ENCODE measurements at regions not wholly inside any gene's neighbourhood (a gene's known extent, or its start where the extent isn't known, plus 50 kb on each side); places are given as distances from the start of the nearest gene placed in this dataset.

- no peak overlapping the region for H3K4me3 Mint-ChIP-seq
- DNase-seq, result no peak
- no peak overlapping the region for H3K27ac Mint-ChIP-seq
- no peaks in the 10 kb centered on the region for H3K4me1 Mint-ChIP-seq (ENCODE audit: low read depth)
- H3K9me3 Mint-ChIP-seq, result peaks cover 4% of the 10 kb centered on the region
- intact Hi-C loops (cut with micrococcal nuclease), result no loop called here
- CTCF ChIA-PET, result no interaction called here
- H3K27me3 Mint-ChIP-seq (ENCODE audit: low read depth), result no peaks in the 10 kb centered on the region
- H3K36me3 Mint-ChIP-seq (ENCODE audit: low read depth), result no peaks in the 10 kb centered on the region
These were observed 395.7 kb downstream of the BRINP2 start for GRCh38 chr1:177566495-177566894.

DNA sequence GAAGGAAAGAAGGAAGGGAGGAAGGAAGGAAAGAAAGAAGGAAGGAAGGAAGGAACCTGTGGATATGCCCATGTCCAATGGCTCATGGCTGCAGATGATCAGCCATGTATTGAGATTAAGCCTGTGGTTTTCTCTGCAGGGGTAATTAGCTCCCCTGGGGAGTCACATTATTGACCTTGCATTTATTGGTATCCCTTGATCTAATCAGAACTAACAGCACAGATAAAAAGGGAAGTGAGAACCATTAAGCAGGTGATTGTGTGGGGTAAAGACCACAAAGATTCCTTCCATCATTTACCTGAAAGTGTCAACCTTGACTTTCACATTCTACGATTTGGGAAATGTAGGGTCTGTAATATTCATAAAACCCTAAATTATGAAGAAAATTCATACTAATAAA lies 390.7 kb downstream of the BRINP2 start:
- Mint-ChIP-seq H3K27me3 (ENCODE audit: low read depth) (no peaks in the 10 kb centered on the region), H3K36me3 (ENCODE audit: low read depth) (no peaks in the 10 kb centered on the region), H3K9me3 (peaks cover 12% of the 10 kb centered on the region), H3K4me3 (no peak overlapping the region), H3K27ac (no peak overlapping the region), H3K4me1 (ENCODE audit: low read depth) (no peaks in the 10 kb centered on the region)
- intact Hi-C loops (cut with micrococcal nuclease), result no loop called here
- DNase-seq, result no peak
- CTCF ChIA-PET, result no interaction called here

DNA sequence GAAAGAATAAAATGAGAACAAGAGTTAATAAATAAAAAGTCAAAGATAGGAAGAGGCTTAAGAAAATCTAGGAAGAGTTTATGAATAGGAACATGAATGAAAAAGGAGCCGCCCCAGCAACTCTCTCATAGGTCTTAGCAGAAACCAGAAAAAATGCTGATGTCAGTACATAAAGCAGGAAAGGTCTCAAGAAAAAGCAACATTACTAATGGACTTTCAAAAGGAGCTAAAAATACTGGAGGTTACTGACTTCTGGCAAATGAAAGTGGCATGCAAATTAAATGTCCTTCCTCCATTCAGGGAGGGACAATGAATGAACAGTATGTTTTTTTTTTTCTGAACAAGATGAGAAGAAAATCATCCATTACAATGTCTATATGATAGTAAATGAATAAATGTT lies 387.6 kb downstream of the BRINP2 start:
- H3K9me3 Mint-ChIP-seq, result peaks cover 21% of the 10 kb centered on the region
- intact Hi-C loops (cut with micrococcal nuclease), result no loop called here
- H3K36me3 Mint-ChIP-seq (ENCODE audit: low read depth), result no peaks in the 10 kb centered on the region
- no peaks in the 10 kb centered on the region for H3K4me1 Mint-ChIP-seq (ENCODE audit: low read depth)
- H3K27me3 Mint-ChIP-seq (ENCODE audit: low read depth), result no peaks in the 10 kb centered on the region
- DNase-seq, result no peak
- CTCF ChIA-PET, result no interaction called here
- H3K4me3 Mint-ChIP-seq, result no peak overlapping the region
- H3K27ac Mint-ChIP-seq, result no peak overlapping the region

DNA sequence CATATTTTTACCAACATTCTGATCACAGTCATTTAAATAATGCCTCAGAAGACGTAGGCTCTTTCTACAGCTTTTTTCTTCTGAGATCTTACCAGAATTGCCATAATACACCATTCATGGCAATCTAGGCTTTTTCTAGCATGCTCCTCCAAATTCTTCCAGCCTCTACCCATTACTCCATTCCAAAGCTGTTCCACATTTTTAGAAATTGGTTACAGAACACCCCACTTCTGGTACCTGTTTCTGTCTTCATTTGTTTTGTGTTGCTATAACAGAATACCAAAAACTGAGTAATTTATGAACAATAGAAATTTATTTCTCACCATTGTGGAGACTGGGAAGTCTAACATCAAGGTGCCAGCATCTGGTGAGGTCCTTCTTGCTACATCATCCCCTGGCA lies 385.4 kb downstream of the BRINP2 start:
- no peaks in the 10 kb centered on the region for H3K4me1 Mint-ChIP-seq (ENCODE audit: low read depth)
- DNase-seq, result no peak
- CTCF ChIA-PET, result interaction anchor here (0.6 kb wide), 1 partner anchor 342 kb away, joined by 5 read pairs; no protein-coding TSS in a partner anchor
- H3K36me3 Mint-ChIP-seq (ENCODE audit: low read depth), result no peaks in the 10 kb centered on the region
- H3K27me3 Mint-ChIP-seq (ENCODE audit: low read depth), result no peaks in the 10 kb centered on the region
- peaks cover 19% of the 10 kb centered on the region for H3K9me3 Mint-ChIP-seq
- no peak overlapping the region for H3K27ac Mint-ChIP-seq
- intact Hi-C loops (cut with micrococcal nuclease), result no loop called here
- H3K4me3 Mint-ChIP-seq, result no peak overlapping the region

DNA sequence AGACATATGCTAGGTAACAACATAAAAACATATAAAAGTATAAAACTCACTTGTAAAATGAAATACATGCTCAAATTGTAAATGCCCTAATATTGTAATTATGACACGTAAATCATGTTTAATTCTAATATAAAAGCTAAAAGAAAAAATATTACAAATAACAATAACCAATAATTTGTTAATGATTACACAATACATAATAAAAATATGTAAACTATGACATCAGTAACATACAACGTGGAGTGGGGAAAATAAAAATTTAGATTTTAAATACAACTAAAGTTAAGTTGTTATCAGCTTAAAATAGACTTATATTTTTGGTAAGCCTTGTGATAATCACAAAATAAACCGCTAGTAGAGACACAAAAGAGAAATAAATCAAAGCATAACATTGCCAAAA lies 376.4 kb downstream of the BRINP2 start:
- Mint-ChIP-seq H3K36me3 (ENCODE audit: low read depth) (no peaks in the 10 kb centered on the region), H3K27ac (no peak overlapping the region), H3K4me3 (no peak overlapping the region), H3K4me1 (ENCODE audit: low read depth) (no peaks in the 10 kb centered on the region), H3K9me3 (peaks cover 5% of the 10 kb centered on the region), H3K27me3 (ENCODE audit: low read depth) (no peaks in the 10 kb centered on the region)
- intact Hi-C loops (cut with micrococcal nuclease), result no loop called here
- CTCF ChIA-PET, result no interaction called here
- no peak for DNase-seq

GRCh38 chr1:177546346-177546745 lies 375.6 kb downstream of the BRINP2 start:
- DNase-seq, result no peak
- CTCF ChIA-PET, result interaction anchor here (0.6 kb wide), 1 partner anchor 1062 kb away, joined by 4 read pairs; no protein-coding TSS in a partner anchor
- no peak overlapping the region for H3K4me3 Mint-ChIP-seq
- H3K27ac Mint-ChIP-seq, result no peak overlapping the region
- H3K36me3 Mint-ChIP-seq (ENCODE audit: low read depth), result no peaks in the 10 kb centered on the region
- H3K9me3 Mint-ChIP-seq, result peaks cover 5% of the 10 kb centered on the region
- H3K4me1 Mint-ChIP-seq (ENCODE audit: low read depth), result no peaks in the 10 kb centered on the region
- H3K27me3 Mint-ChIP-seq (ENCODE audit: low read depth), result no peaks in the 10 kb centered on the region
- intact Hi-C loops (cut with micrococcal nuclease), result no loop called here

GRCh38 chr1:177526201-177526600 lies 355.4 kb downstream of the BRINP2 start:
- Mint-ChIP-seq H3K4me1 (ENCODE audit: low read depth) (no peaks in the 10 kb centered on the region), H3K27me3 (ENCODE audit: low read depth) (no peaks in the 10 kb centered on the region), H3K9me3 (peaks cover 10% of the 10 kb centered on the region), H3K36me3 (ENCODE audit: low read depth) (no peaks in the 10 kb centered on the region), H3K27ac (no peak overlapping the region), H3K4me3 (no peak overlapping the region)
- intact Hi-C loops (cut with micrococcal nuclease), result no loop called here
- DNase-seq, result no peak
- CTCF ChIA-PET, result no interaction called here

DNA sequence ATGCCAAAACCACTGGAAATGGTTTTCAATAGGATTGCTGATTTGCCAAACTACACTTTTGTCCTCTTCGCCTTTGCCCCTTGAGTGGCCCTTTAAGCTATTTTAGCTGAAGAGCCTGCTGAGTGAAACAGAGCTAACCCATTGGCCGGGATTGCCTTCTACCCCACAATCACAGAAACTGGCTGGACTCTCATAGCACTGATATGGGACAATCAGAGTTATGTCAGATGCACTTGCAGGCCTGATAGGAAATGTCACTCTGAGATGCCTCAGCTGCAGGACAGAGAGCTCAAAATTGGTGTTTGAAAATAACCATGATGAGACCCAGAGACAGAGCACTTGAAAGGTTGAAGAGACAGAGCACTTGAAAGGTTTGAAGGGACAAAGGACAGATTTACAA lies 354.4 kb downstream of the BRINP2 start:
- H3K9me3 Mint-ChIP-seq, result peaks cover 14% of the 10 kb centered on the region
- intact Hi-C loops (cut with micrococcal nuclease), result no loop called here
- H3K36me3 Mint-ChIP-seq (ENCODE audit: low read depth), result no peaks in the 10 kb centered on the region
- CTCF ChIA-PET, result no interaction called here
- no peaks in the 10 kb centered on the region for H3K4me1 Mint-ChIP-seq (ENCODE audit: low read depth)
- no peaks in the 10 kb centered on the region for H3K27me3 Mint-ChIP-seq (ENCODE audit: low read depth)
- no peak overlapping the region for H3K27ac Mint-ChIP-seq
- no peak overlapping the region for H3K4me3 Mint-ChIP-seq
- DNase-seq, result no peak

DNA sequence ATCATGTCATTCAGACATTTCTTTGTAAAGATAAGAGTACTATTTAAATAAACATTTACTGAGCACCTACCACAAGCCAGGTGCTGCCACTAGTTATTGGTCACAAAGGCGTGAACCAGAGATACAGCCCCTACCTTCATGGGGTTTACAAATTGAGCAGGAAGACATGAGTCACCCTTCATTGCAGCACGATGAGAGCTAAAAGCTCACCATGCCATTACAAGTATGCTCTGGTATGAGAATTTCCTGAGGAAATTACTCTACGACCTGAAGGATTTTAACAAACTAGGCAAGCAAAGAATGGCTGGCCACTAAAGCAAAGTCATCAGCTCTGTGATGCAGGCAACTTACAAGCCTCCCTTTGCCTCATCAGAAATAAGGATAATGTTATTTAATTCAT lies 346.8 kb downstream of the BRINP2 start:
- H3K4me3 Mint-ChIP-seq, result no peak overlapping the region

DNA sequence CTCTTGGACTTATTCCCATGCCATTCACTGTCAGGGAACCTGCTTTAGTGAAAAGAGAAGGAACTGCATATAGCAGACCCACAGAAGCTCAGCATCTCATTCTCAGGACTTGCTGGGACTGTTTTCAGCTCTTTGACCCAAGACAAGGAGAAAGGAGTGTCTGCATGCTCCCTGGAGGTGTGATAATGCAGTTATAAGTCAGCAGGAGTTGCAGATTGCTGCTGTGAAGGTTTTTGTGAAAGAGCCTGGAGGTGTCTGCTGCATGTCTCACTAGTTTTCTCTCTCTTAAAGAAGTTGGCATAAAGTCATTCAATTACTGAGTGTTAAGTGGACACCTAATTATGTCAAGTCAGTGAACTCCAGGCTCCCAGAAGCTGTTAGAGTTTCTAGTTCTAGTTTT lies 343.4 kb downstream of the BRINP2 start:
- H3K36me3 Mint-ChIP-seq (ENCODE audit: low read depth), result no peaks in the 10 kb centered on the region
- H3K4me3 Mint-ChIP-seq, result no peak overlapping the region
- no peaks in the 10 kb centered on the region for H3K27me3 Mint-ChIP-seq (ENCODE audit: low read depth)
- DNase-seq, result no peak
- no peaks in the 10 kb centered on the region for H3K4me1 Mint-ChIP-seq (ENCODE audit: low read depth)
- CTCF ChIA-PET, result no interaction called here
- H3K27ac Mint-ChIP-seq, result no peak overlapping the region
- peaks cover 5% of the 10 kb centered on the region for H3K9me3 Mint-ChIP-seq
- intact Hi-C loops (cut with micrococcal nuclease), result no loop called here

More for the DNA sequence above, 346.8 kb downstream of the BRINP2 start:
- no peaks in the 10 kb centered on the region for H3K27me3 Mint-ChIP-seq (ENCODE audit: low read depth)
- DNase-seq, result no peak
- H3K36me3 Mint-ChIP-seq (ENCODE audit: low read depth), result no peaks in the 10 kb centered on the region
- H3K9me3 Mint-ChIP-seq, result peaks cover 6% of the 10 kb centered on the region
- CTCF ChIA-PET, result no interaction called here
- no peaks in the 10 kb centered on the region for H3K4me1 Mint-ChIP-seq (ENCODE audit: low read depth)
- intact Hi-C loops (cut with micrococcal nuclease), result no loop called here
- no peak overlapping the region for H3K27ac Mint-ChIP-seq

DNA sequence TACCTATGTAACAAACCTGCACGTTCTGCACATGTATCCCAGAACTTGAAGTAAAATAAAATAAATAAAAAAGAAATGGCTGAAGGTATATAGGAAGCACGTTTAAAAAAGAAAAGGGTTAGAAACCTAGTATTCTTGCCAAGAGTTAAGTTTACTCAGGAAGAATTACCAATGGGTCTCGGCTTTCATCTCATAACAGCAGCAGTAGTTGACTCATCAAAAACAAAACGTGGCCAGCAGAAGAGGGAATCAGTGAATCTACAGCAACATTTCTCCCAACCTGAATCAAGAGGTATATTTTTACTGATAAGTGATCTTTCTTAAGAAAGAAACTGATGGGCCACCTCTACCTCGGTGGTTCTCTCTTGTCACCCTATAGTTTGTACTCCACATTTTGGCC lies 340.3 kb downstream of the BRINP2 start:
- intact Hi-C loops (cut with micrococcal nuclease), result no loop called here
- CTCF ChIA-PET, result no interaction called here
- no peak for DNase-seq
- H3K27ac Mint-ChIP-seq, result no peak overlapping the region
- H3K4me3 Mint-ChIP-seq, result no peak overlapping the region
- no peaks in the 10 kb centered on the region for H3K4me1 Mint-ChIP-seq (ENCODE audit: low read depth)
- no peaks in the 10 kb centered on the region for H3K27me3 Mint-ChIP-seq (ENCODE audit: low read depth)
- H3K9me3 Mint-ChIP-seq, result peaks cover 7% of the 10 kb centered on the region
- no peaks in the 10 kb centered on the region for H3K36me3 Mint-ChIP-seq (ENCODE audit: low read depth)

- Mint-ChIP-seq H3K27me3 (ENCODE audit: low read depth) (no peaks in the 10 kb centered on the region), H3K4me1 (ENCODE audit: low read depth) (no peaks in the 10 kb centered on the region), H3K27ac (no peak overlapping the region), H3K9me3 (peaks cover 6% of the 10 kb centered on the region), H3K36me3 (ENCODE audit: low read depth) (no peaks in the 10 kb centered on the region), H3K4me3 (no peak overlapping the region)
- DNase-seq, result no peak
- intact Hi-C loops (cut with micrococcal nuclease), result no loop called here
- CTCF ChIA-PET, result no interaction called here
These were observed 335.3 kb downstream of the BRINP2 start for GRCh38 chr1:177505905-177506590.

- no peak overlapping the region for H3K4me3 Mint-ChIP-seq
- H3K4me1 Mint-ChIP-seq (ENCODE audit: low read depth), result no peaks in the 10 kb centered on the region
- H3K36me3 Mint-ChIP-seq (ENCODE audit: low read depth), result no peaks in the 10 kb centered on the region
- intact Hi-C loops (cut with micrococcal nuclease), result no loop called here
- CTCF ChIA-PET, result no interaction called here
- H3K27me3 Mint-ChIP-seq (ENCODE audit: low read depth), result no peaks in the 10 kb centered on the region
- DNase-seq, result no peak
- no peak overlapping the region for H3K27ac Mint-ChIP-seq
- H3K9me3 Mint-ChIP-seq, result peaks cover 12% of the 10 kb centered on the region
These were observed 325.1 kb downstream of the BRINP2 start for GRCh38 chr1:177495878-177496277.

Data from activated naive CD4-positive, alpha-beta T cell treated with anti-CD3 and anti-CD28 coated beads for 36 hours (primary cell).